NCI-H82 treated with DMSO at 0.1 percent for 48 hours (cell line): ENCODE measurements at regions not wholly inside any gene's neighbourhood (a gene's known extent, or its start where the extent isn't known, plus 50 kb on each side); places are given as distances from the start of the nearest gene placed in this dataset.

Experiments
- DNase-seq: peaks from one replicate; lab custom pipeline; 2025; ENCODE audit not compliant: unreplicated experiment; lab: John Stamatoyannopoulos, UW

DNA sequence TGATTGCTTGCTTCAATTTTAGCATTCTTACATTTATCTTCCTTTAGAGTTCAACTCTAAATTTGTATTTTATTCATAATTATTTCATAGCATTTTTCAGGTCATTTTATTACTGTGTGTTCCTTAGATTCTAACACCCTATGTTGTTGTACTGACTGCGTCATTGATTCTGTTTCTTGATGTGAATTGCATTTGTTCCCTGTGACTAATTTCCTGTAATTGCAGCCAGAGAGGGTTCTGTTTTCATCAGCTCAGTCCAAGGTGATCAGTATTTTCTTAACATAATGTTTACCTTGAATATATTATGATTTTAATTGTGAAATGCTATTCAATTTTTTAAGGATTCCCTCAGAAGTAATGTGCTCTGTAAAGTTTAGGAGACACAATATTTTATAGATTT is 970.2 kb upstream of the PIK3C3 start:
- no peak for DNase-seq

DNA sequence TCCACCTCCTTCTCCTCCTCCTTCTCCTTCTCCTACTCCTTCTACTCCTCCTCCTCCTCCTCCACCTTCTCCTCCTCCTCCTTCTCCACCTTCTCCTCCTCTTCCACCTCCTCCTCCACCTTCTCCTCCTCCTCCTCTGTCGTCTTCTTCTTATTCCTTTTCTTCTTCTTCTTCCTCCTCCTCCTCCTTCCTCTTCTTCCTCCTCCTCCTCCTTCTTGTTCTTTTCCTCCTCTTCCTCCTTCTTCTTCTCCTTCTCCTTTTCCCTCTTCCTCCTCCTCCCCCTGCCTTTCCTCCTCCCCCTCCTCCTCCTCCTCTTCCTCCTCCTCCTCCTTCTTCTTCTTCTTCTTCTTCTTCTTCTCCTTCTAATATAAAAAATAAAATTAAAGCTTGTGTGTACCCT is 971.2 kb upstream of the PIK3C3 start:
- DNase-seq, result no peak

DNA sequence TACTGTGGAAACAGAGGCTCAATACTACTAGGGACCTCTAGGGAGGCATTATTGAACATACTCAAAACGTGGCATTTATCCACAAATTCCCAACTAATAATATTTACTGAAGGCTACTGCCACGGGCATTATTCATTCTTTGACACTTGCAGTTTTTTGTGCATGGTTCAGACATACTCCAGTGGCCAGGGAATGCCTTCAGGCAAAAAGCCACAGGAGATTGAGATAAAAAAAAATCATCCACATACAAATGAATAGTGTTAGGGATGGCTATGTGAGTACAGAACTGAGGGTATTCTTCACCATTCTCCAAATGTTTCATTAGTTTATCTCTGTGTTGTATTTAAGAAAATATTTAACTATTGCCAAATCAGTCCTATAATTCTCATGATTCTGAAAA is 974.9 kb upstream of the PIK3C3 start:
- DNase-seq, result no peak

DNA sequence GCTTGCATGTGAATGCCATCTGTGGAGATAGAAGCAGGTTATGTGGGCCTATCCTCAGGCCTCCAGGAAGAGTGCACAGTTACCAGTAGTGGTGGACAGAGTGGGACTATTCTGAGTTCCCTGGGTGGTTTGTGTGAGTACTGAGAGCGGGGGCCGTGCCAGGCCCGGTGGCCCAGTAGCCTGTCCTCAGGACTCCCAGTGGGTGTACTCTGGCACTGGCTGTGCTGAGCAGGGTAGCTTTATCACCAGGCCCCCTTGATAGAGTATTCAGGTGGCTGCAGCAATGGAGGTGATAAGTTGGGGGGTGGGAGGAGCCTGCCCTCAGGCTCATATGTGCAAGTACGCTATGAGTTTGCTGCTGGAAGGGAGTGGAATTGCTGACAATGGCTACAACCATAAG is 979.0 kb upstream of the PIK3C3 start:
- DNase-seq, result no peak

DNA sequence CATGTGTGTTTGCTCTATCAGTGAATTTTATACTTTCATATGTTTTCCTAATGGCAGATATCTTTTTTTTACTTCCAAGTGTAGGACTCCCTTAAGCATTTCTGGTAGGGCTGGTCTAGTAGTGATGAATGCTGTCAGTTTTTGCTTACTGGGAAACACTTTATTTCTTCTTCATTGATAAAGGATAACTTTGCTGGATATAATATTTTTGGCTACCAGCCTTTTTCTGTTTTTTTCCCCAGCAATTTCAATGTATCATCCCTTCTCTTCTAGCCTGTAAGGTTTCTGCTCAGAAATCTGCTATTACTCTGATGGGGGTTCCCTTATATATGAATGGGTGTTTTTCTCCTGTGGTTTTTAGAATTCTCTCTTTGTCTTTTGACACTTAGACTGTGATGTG is 980.6 kb upstream of the PIK3C3 start:
- DNase-seq, result no peak

DNA sequence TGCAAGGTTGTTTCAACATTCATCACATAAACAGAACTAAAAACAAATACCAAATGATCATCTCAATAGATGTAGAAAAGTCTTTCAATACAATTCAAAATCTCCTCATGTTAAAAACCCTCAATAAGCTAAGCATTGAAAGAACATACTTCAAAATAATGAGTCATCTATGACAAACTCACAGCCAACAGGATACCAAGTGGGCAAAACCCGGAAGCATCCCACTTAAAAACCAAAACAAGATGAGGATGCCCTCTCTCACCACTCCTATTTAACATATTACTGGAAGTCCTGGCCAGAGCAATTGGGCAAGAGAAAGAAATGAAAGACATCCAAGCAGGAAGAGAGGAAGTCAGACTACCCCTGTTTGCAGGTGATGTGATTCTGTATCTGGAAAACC is 992.2 kb upstream of the PIK3C3 start:
- no peak for DNase-seq

DNA sequence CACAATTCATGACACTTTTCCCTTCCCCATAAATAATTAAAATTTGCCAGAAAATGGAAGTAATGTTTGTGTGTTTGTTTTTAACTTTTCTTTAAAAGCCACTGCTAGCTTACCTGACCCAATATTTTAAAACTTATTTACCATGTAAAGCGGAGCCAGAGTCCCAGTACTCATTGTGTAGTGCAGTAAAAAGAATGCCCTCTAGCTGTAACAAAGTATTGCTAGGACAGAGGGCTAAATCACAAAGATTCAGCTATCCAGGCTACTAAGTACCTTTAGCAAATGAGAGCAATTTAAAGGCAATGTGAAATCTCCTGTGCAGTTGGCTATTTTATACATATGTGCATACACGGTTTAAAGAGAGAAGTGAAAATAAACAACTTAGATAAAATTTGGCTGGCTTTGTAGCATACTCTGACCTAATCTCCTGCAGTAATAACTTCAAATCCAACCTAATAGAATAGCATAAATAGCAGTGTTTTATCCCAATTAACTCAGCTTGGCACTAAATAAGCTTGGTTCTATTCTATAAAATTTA is 997.4 kb upstream of the PIK3C3 start:
- no peak for DNase-seq

DNA sequence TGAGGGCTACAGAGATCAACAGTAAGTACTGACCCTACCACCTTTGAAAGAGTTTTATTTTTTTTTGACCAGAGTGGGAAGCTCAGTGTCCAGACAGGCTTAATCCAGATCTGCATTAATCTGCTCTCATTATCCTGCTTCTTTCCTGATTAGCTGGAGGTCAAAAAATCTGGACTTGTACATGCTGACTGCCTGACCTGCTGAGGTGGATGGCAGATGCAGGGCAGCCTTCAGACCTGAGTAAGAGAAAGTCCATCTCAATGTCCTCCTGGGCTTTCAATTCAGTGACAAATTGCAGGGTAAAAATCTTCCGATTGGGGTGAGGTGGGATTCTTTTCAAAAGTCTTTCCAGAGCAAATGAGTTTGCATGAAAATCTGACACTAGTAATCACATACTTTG is 998.8 kb upstream of the PIK3C3 start:
- DNase-seq, result peak; percentile 13

DNA sequence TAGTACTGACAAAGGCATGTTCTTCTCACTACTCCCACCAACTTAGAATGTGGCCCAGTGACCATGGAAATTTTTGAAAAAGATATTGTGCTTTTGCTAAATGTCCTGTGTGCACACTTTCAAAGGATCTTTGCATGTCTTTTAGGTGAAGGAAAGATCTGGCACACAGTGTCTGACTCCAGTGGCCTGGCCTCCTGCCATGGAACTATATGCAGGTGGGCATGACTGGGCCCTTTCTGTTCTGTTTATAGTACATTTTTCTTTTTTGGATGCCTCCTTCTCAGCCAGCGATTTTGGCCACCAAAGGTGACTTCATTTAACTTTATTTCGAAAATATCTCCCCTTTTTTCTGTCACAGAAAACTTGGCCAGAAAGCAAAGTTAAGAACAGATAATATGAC is 999.7 kb upstream of the PIK3C3 start:
- DNase-seq, result no peak

DNA sequence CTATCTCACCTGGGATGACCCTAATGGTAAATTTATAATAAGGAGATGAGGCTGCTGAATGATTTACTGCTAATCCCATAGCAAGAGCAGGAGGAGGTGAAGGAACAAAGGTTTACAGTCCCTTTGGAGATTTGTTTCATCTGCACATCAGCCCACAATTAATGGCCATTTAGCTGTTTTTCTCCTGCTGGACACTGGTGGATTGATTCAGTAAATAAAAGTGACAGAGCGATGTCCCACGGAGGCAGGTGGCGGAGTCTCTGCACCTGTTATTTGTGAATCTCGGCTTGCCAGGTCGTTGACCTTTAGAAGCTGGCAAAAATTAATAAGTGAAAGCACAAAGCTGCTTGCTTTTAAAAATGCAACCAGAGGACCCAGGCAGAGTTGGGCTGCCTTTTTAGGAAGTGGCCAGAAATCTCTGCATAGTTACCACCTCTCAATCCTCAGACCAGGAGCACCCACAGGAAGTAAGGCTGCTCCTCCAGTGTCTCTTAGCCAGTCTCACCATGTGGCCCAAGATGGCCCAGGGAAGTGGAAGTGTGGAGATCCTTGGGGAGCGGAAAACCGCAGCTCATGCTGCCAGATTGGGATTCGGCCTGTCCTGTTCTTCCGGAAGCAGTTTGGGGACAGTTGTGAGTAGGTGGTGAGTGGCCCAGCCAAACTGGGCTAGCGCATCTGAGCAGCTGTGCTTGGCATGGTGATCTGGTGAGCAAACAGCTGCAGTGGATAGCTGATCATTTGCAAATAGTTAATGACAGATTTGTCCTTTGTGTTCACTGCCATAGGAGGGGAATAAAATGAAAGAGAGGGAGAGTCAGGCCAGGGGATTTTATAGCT is 1005.7 kb upstream of the PIK3C3 start:
- DNase-seq, result no peak

DNA sequence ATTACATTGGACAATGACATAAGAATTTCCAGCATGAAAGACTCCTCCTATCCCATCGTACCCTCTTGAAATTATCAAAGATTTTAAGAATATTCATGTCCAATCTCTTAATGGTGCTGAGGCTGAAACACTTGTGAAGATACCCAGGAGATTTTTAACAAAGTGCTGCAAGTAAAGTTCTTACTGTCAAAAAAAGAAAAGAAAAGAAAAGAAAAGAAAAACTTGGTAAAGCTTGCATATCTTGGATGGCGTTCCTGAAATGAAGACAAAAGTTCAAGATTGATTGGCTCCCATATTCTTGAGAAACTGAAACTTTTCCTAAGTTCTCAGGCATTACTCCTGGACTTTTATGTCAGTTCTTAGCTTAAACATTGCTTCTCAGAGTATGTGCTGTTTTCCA is 1010.5 kb upstream of the PIK3C3 start:
- DNase-seq, result no peak

DNA sequence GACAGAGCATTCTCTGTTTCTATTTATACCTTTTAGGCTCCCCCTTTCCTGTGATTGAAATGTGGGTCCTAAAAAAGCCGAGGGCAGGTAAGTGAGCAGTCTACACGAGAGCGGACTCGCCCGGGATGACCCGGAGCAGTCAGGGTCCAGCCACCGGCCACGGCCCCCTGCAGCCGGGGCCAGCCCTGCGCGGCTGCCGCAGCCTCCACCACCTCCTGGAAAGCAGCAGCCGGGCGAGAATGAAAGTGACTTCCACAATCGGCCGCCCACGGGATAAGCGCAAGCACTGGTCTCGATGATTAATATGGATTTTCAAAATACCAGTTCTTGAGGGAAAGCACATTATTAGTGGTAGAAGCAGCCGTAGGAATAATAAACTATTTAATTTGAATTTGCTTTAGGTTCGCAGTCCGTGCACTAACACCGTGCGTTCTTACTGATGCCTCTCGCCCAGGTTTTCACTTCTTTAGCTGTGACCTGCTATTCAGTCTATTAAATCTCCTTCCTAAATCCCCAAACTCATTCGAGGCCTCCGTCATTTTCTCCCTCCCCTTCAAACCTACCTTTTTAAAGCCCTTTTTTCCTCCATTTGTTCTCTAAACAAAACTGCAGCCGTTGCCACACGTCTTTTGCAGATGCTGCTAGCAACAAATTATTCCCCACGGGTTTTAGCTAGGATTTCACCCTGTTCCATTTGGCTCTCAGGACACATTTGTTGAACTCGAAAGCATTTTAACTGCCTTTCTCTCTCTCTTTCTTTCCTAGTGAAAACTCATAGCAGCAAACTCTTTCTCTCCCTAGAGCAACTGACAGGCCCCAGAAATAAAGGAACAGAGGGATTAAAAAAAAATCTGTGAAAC is 1015.1 kb upstream of the PIK3C3 start:
- no peak for DNase-seq

DNA sequence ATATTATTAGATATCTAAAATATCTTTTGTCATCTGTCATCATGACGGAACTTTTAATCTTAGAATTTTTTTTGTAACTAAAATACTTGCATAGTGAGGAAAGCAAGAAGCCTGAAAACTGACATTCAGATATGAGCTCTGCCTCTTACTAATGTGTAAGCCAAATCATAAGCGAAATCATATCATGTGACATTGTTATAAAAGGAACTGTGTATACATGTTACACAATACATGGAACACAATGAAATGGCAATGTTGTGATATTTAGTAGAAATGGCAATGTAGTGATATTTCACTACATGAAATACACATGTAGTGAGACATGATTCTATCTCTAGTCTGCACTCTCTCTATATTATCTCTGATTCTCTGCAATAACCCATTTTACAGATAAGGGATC is 1016.4 kb upstream of the PIK3C3 start:
- DNase-seq, result no peak

DNA sequence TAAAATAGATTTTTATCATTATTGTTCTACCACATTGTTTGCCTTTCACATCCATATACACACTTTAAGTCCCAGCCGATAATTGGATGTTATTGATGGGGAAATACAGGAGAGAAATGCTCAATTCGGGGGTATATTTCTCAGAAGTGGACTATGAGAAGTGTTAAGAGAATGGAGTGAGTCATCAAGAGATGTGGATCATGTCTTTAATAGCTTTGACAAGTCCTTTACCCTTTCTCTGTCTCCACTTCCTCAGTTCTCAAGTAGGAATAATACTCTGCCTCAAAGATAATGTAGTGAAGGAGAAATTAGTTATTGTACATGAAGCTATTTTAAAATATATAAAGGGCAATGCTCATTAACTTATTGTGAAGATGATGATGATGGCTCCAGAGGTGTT is 1017.6 kb upstream of the PIK3C3 start:
- no peak for DNase-seq

DNA sequence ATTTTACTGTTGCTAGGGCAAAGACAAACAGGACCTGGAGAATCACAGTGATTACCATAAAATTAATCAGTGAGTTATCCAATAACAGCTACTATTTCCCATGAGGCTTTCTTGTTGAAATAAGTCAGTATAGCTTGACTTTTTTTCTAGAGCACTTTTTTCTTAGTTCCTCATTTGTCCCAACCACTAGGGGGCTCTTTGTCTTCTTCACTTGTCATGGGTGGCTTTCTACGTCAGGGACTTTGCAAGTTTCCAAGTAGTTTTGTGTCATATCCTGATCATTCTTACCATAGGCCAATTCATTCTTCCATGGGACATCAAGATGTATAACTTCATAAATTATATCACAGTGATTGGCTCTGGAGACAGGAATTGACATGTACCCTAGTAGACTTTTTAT is 1019.6 kb upstream of the PIK3C3 start:
- no peak for DNase-seq

DNA sequence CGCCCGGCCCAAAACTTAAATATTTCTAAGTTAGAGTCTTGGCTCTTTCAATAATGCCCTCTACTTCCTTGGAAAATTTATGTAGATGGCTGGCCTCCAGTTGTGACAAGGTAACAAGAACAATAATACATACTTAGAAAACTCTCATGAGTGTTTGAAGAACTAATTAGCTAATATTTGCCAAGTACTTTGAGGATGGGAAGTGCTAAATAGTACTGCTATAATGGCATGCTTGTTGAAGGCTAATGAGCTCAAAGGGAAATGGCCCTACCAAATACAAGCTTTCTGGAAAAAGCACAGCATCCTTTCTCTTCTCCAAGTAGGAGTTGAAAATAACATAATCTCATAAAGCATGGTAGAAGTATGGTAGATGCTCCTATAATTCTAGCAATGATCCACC is 1022.2 kb upstream of the PIK3C3 start:
- no peak for DNase-seq

DNA sequence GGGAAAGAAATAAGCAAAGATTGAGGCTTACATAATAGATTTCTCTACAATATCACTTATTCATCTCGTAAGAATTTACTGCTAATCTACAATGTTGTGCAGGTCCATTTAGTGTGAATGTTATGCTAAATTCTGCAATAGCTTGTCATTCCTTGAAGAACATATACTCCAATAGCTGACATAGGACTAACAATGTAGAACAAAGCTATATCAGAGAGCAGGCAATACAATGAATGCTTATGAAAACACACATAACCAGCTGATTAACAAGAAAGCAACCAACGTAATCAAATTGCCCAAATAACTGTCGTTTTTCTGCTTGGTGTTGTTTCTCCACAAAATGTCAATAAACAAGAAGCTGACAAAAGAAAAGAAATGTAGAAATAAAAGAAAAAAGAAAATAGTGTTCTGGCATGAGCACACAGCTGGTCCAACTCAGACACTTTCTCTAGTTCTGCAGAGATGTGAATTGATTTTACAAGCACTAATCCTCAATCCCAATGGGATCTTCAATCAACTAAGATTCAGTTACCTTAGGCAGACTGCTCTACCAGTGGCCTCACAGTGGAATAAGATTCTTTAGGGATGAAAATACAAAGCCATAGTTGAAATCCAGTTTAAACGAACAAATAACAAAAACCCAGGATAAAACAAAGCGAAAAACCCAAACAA is 1024.7 kb upstream of the PIK3C3 start:
- DNase-seq, result peak; percentile 73

DNA sequence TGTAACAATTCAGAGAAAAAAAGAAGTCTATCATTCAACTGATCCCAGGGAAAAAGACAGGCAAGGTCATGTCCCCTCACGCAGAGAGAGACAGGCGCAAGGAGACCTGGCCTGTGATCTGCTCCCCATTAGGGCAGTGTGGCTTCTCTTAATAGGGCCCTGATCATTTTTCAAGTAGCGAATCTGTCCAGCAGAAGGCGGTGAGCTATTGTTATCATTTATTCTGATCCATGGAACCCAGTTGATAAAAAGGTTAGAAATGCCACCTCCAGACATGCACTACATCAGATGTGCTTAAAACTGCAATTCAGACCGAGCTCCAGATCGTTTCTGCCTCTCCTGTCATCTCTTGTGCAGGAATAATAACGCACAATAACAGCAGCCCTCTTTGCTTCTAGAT is 1025.6 kb upstream of the PIK3C3 start:
- no peak for DNase-seq

DNA sequence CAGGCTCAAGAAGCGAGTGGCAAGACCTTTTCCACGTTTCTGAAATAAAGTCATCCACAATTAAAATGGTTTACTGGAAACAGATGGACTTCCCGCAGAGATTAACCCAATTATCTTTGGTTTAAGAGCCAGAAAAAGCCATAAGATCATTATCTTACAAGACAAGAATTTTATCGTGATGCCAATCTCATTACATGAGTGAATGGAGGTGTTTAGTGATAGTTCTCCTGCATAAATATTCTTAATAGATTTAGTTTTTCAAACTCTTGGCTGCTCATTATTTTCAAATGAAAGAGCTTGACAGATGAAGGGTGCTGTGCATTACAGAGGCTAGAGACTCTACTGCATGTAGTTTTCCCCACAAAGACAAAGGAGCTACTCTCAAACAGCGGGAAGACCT is 1028.4 kb upstream of the PIK3C3 start:
- DNase-seq, result peak; percentile 91

DNA sequence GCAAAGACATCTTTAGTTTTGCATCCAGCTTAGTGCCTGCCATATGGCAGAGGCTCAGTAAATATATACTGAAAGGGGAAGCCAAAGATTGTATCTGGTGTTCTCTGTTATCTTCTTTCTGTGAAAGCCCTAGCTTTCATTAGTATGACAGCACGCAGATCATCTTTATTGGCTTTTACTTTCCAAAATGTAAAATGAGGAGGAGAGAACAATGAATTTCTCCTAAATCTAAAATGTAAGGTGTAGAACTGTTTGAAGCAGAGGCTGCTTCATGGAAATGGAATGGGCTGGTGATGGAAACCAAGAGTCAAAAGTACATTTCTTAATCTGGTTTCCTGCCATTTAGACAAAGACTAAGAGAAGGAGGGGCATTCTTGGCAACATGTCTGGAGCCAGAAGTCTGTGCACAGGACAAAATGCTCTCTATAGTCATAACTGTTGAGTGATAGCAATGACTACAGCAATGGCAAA is 1029.9 kb upstream of the PIK3C3 start:
- DNase-seq, result peak; percentile 71

DNA sequence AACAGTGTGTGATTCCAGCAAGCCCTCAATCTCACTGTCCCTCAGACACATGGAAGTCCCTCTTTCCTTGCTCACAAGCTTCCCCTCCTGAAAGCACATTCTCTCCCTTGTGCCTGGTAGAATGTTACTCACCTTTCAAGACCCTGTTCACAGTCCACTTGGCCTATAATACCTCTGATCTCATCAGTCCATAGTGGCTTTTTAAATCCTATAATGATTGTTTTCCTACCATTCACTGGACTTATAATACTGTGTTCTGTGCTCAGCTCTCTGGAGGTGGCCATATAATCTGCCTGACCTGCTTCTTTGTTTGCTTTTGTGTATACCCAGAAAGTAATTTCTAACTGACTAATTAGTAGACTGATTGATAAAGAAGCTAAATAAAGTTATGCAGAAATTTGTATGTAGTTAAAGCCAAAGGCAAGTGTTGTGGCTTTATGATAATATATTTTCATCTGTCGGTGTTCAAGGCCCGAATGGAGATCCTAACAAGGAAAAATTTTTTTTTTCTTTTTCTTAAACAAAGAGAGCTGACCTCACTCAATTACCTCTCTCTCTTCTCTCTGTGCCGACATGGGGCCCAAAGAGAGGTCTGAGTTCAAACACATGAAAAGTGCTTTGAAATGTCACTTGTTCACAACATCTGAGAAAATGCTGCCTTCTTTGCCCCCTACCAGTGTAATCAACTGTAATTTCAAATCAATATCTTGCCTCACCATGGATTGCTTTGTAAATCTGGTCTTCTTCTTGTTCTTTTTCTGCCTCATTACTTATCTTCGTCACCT is 1033.0 kb upstream of the PIK3C3 start:
- DNase-seq, result peak; percentile 71
